HG02938 (cell line): ENCODE measurements at regions not wholly inside any gene's neighbourhood (a gene's known extent, or its start where the extent isn't known, plus 50 kb on each side); places are given as distances from the start of the nearest gene placed in this dataset.
"Not testable (repeated sequence)": the region's sequence is repeated elsewhere in the genome, so short reads cannot be mapped to it uniquely, and the experiment has no call there.

Source experiments
- ATAC-seq: cut with Tn5 transposase; IDR thresholded peaks from one replicate; pipeline ENCODE4 v1.9.1; 2021; ENCODE audit warnings: mild to moderate bottlenecking, moderate library complexity; ENCODE audit not compliant: unreplicated experiment

GRCh38 chr1:229139331-229140118, 131.4 kb upstream of the RAB4A start:
- ATAC-seq = no peak

- no peak for ATAC-seq
These were observed 130.9 kb upstream of the RAB4A start for GRCh38 chr1:229140119-229140396.

GRCh38 chr1:229141271-229141670, 129.6 kb upstream of the RAB4A start:
- ATAC-seq = no peak

DNA sequence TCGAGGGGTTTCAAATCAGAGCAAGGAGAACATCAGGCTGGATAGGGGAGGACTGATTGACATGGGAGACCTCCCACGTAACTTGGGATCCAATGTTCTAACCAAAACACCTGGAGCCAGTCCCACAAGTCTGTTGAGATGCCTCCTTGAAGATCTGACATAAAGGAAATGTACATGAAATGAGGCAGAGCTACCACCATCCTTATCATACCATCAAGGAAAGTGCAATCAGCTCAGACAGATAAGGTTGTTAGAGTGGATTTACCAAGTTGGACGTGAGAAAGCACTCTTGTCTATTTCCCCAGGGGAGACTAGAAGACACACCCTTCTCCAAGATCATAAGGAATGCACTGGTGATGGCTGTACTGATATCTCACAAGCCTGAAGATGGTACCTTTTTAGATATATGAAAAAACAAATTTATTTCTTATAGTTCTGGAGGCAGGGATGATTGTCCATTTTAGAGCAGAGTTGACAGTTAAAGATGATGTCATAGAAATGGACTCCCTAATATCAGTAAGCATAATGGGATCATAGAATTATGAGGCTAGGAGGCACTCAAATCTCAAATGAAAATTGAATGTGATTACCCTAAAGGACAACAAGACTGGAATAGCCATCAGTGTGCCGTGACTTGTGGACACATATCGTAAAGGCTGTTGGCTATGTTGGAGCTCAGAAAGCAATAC, 129.1 kb upstream of the RAB4A start:
- no peak for ATAC-seq

- ATAC-seq = no peak
These were observed 128.4 kb upstream of the RAB4A start for GRCh38 chr1:229142471-229142870.

DNA sequence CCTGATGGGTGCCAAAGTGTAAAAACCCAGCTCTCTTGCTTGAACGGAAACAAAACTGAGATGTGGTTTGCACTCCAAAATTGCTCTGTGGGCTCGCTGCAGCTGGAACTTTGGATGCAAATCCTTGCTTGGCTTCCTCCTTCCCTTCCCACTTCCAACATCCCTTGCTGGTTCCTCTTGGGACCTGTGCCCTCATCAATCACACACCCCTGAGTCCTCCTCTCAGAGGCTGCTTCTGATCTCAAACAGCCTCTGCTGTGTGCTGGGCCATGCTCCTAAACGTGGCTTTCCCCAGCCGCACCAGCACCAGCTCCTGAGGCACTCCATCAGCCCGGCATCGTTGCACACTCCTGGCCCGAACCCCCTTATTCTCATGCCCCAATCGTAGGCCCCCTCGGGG, 124.3 kb upstream of the RAB4A start:
- ATAC-seq = no peak

GRCh38 chr1:229147072-229147471, 123.8 kb upstream of the RAB4A start:
- no peak for ATAC-seq

DNA sequence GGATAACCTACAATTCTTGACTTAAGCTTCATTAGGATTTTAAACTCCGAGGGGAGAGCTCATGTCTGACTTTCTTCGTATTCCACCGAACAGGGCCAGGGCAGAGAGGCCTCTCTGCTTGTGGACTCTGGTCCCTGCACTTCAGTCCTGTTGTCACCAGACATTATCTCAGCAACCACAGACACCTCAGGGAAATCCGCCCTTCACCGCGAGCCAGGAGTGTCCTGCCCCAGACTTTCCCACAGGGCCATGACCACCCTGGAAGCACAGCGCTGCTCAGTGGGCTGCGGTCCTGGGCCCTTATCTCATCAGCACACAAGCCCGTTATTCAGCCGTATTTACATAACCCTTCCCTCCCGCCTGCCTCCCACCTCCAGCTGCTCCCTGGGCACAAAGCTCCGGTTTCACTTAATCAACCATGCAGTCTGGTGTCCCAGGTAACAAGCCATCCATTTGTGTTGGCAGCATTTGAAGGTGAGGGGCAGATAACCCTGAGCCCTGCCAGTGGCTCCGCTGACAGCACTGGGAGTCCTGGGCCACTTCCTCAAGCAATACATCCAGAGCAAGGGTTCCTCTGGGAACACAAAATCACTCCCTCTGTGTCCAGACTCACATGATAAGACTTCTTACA, 122.8 kb upstream of the RAB4A start:
- no peak for ATAC-seq

GRCh38 chr1:229148743-229149142, 122.2 kb upstream of the RAB4A start:
- ATAC-seq = no peak

DNA sequence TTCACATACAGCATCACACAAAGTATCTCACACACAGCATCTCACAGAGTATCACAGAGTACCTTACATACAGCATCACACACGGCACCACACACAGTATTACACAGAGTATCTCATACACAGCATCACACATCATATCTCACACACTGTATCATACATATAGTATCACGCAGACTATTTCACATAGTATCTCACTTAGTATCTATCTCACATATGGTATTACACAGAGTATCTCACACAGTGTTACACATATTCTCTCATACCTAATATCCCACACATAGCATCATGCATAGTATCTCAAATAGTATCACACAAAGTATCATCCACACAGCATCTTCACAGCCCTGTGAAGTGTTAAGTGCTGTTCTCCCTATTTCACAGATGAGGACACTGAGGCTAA, 121.5 kb upstream of the RAB4A start:
- ATAC-seq = no peak

GRCh38 chr1:229150518-229150917, 120.4 kb upstream of the RAB4A start:
- ATAC-seq = no peak

DNA sequence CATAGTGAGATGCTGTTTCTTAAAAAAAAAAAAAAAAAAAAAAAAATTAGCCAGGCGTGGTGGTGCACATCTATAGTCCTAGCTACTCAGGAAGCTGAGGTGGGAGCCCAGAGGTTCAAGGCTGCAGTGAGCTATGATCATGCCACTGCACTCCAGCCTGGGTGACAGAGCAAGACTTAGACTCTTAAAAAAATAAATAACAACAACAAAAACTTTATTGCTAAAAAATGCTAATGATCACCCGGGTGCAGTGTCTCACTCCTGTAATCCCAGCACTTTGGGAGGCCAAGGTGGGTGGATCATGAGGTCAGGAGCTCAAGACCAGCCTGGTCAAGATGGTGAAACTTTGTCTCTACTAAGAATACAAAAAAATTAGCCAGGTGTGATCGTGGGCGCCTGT, 119.5 kb upstream of the RAB4A start:
- not testable (repeated sequence) for ATAC-seq

DNA sequence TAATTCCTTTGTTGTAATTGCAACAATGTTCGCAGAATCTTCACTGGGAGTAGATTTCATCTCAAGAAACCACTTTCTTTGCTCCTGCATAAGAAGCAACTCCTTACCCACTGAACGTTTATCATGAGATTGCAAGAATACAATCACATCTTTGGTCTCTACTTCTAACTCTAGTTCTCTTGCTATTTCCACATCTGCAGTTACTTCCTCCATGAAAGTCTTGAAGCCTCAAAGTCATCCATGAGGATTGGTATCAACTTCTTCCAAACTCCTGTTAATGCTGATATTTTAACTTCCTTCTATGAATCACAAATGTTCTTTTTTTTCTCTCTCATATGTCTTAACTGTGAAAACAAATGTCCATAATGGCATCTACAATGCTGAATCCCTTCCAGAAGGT, 118.6 kb upstream of the RAB4A start:
- ATAC-seq = no peak

DNA sequence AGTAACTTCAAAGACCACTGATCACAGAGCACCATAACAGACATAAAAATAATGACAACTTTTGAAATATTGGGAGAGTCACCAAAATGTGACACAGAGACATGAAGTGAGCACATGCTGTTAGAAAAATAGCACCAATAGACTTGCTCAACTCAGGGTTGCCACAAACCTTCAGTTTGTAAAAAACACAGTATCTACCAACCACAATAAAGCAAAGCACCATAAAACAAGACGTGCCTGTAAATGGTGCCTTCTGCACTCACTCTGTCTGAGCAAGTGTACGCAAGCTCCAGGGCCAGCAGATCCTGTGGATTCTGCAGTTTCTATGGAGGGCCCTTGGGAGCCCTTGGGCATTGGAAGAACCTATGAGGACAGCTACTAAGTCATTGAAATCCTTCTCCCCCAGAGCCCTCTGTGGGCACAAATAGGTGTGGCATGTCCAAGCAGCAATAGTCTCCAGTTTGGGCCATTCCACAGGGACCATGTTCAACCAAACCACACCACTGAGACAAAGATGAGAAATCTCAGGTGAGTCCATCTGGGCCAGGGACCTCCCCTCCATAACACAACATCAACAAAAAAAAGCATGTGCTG, 116.9 kb upstream of the RAB4A start:
- ATAC-seq = no peak

- ATAC-seq = no peak
These were observed 116.1 kb upstream of the RAB4A start for GRCh38 chr1:229154811-229155210.

DNA sequence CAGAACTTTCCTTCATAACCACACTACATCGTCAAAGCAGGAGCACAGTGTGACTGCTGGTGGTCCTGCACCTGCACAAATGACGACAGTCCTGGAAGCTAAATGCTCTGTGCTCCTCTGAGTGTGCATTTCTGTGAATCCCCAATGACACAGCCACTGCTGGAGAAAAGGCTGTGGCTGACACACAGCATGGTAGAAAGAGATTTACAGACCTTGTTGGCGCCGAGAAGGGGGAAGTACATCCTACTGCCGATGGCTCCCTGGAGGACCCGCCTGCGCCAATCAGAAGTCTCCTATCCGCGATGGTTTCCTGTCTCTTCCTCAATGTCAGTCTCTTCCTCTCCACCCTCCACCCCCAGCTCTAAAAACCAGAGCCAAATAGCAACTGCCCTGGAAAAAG, 115.4 kb upstream of the RAB4A start:
- ATAC-seq = no peak

DNA sequence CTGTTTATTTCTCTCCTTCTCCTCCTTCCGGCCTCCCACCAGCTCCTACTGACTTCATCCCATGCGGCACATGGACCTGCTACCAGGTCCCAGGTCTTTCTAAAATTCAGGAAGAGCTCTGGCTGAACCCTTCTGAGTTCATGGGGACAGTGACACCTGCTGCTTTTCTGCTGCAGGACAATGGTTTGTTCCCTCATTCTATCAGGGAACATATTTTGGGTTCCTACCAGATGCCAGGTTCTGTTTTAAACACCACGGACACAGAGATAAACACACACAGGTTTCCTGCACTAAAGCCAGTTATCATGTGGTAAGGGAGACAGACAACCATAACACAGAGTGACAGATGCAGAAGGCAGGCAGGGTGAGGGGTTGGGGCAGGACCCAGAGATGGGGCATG, 114.0 kb upstream of the RAB4A start:
- ATAC-seq = no peak

- no peak for ATAC-seq
These were observed 113.4 kb upstream of the RAB4A start for GRCh38 chr1:229157480-229157879.

- ATAC-seq = no peak
These were observed 112.5 kb upstream of the RAB4A start for GRCh38 chr1:229158341-229158921.

DNA sequence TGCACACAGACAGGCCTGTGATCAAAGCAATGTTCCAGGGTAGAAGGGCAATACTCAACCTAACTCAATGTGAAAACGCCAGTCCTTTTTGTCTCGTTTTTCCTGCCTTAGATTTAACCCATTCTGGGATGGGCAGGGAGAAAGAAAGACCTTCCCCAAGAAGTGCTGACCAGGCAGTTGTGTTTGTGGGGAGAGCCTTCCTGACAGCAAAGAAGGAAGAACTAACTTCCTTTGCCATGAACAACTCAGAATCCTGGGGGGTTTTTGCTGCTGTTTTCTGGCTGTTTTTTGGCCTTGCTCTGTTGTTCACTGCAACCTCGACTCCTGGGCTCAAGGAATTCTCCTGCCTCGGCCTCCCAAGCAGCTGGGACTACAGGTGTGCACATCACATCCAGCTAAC, 112.0 kb upstream of the RAB4A start:
- no peak for ATAC-seq

GRCh38 chr1:229159668-229160544, 111.0 kb upstream of the RAB4A start:
- no peak for ATAC-seq
